ENCODE measurements at regions not wholly inside any gene's neighbourhood (a gene's known extent, or its start where the extent isn't known, plus 50 kb on each side); places are given as distances from the start of the nearest gene placed in this dataset.

- no peak for DNase-seq
Observed at GRCh38 chr6:28741363-28741762, 182.4 kb downstream of the TRIM27 start.

DNA sequence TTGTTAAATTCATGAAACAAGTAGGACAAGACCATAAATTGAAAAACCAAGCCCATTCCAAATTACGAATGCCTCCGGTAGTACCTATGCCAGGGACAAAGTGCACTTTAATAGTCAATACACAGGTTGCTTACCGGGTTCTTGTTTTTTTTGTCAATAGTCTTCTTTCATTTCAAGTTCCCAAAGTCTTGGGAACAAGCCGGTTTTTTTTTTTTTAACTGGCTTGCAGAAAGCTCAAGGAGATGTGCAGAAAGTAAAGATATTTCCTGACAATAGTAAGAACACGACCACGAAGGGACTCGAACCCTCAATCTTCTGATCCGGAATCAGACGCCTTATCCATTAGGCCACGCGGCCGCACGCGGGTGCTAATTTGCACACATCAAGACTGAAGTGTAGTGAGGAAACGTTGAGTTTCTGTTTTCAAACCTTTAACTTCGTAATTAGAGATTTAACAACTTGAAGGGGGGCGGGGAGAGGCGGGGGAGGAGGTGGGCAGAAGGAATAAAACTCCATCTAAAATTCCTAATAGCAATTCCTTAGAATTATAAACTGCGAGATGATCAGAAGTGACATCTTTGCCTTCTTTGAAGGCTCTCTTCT lies 181.0 kb downstream of the TRIM27 start:
- no peak for DNase-seq

DNA sequence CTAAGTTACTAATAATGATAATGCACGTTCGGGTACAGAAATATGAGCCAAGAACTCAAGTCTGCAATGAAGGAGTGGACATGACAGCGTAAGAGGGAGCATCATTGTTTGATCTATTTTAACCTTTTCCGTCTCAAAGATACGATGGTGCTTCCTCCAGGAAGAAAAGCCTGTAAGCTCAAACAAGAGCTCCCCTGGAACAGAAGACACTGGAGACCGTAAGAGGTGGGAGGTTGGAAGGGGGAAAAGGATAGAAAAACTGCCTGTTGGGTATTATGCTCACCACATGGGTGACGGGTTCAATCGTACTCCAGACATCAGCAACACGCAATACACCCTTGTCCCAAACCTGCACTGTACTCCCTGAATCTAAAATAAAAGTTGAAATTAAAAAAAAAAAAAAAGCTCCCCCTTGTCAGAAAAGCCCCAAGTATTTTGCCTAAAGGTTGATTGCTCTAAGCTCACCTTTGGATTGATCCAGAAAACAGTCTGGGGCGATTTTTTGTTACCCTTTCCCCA lies 180.5 kb downstream of the TRIM27 start:
- no peak for DNase-seq

GRCh38 chr6:28747083-28747630 lies 176.6 kb downstream of the TRIM27 start:
- no peak for DNase-seq

DNA sequence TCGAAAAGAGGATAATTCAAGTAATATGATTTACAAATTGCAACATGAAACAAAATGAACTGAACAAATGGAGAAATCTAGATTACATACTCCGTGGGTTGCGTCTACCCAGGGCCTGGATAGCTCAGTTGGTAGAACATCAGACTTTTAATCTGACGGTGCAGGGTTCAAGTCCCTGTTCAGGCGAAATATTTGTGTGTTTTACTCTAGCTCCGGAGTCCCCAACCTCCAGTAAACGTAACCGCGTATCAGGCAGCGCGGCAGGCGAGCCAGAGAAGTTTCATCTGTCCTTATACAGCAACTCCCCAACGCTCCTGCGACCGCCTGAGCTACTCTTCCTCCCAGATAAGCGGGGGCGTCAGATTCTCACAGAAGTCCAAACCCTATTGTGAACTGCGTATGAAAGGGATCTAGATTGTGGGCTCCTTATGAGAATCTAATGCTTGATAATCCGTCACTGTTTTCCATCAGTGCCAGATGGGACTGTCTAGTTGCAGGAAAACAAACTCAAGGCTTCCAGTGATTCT lies 176.1 kb downstream of the TRIM27 start:
- DNase-seq = no peak

- DNase-seq = no peak
Observed at GRCh38 chr6:28748192-28748591, 175.6 kb downstream of the TRIM27 start.

DNA sequence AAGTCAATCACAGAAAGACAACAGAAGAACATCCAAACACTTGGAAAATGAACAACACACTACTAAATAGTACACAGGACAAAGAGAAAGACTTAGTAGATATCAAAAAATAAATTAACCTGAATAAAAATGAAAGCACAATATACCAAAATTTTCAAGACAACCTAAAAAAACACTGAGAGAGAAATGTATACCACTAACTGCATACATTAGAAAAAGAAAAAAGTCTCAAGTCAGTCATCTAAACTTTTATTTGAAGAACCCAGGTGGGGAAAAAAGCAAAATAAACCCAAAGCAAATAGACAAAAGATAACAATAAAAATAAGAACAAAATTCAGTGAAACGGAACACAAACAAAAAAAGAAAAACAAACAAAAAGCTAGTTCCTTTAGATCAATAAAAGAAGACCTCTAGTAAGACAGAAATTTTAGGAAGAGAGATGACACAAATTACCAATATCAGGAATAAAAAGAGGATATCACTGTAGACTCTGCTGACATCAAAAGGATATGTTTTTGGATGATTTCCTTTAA lies 172.8 kb downstream of the TRIM27 start:
- no peak for DNase-seq

DNA sequence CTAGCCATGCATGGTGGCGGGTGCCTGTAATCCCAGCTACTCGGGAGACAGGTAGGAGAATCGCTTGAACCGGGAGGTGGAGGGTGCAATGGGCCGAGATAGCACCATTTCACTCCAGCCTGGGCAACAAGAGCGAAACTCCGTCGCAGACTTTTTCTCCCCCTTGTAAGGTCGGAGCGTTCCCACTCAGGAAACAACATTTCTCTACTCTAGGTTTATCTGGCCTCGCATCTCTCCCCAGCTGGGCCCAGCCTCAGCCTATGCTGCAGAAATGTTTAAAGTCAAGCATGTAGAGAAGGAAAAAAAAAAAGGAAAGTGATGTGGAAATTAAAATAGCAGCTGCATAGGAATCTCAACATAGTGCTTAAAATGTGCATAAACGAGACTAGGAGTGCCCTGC lies 172.3 kb downstream of the TRIM27 start:
- no peak for DNase-seq

DNA sequence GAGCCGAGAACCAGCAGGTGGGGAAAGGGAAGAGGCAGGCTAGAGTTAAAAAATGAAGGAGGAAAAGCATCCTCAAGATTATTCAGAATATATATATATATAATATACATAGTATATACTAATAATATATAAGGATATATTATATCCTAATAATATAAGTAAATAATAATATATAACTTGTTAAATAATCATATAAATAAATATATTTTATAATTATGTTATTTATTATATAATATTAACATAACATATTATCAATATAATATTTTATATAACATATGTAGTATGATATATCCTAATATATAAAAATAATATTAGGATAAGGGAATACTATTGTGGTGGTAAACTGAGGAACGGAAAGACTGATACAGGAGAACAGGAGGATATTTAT lies 171.8 kb downstream of the TRIM27 start:
- DNase-seq = no peak

- DNase-seq = no peak
Observed at GRCh38 chr6:28757429-28758045, 166.2 kb downstream of the TRIM27 start.

- DNase-seq = no peak
Observed at GRCh38 chr6:28758046-28758817, 165.6 kb downstream of the TRIM27 start.

GRCh38 chr6:28758818-28759235 lies 165.0 kb downstream of the TRIM27 start:
- no peak for DNase-seq

DNA sequence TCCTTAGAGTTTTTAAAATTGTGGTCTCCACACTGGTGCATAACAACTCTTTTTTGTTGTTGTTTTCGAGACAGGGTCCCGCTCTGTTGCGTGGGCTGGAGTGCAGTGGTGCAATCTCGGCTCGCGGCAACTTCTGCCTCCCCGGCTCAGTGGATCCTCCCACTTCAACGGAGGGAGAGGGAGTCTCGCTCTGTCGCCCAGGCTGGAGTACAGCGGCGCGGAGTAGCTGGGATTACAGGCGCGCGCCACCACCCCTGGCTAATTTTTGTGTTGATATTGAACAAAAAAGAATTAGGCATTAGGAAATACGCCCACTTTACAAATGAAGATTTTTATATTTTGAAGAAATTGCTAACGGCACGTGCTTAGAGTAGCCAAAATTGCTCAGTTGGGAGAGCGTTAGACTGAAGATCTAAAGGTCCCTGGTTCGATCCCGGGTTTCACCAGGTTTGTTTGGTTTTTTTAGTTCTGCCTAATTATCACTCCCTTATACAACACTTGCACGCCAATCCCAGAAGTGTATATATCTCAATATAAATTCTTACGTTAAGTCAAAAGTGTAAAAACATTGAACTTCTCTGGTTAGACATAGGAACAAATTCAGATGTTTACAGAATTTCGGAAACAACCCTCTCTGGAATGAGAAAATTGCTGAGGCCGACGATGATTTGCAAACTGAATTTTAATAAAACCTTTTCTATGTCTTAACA lies 159.6 kb downstream of the TRIM27 start:
- no peak for DNase-seq

DNA sequence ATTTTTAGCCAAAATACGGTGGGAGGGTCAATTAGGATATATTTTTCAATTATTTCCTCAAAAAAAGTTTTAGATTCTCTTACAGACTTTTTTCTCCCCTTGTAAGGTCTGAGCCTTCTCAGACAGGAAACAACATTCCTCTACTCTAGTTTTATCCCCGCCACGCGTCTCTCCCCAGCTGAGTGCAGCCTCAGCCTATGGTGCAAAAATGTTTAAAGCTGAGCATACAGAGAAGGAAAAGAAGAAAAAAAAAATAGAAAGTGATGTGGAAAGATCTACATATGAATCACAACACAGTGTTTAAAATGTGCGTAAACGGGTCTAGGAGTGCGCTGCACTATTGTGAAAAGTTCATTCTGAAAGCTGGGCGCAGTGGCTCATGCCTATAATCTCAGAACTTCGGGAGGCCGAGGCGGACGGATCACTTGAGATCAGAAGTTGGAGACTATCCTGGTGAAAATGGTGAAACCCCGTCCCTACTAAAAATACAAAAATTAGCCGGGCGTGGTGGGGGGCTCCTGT lies 159.0 kb downstream of the TRIM27 start:
- no peak for DNase-seq

- no peak for DNase-seq
Observed at GRCh38 chr6:28765978-28766351, 157.8 kb downstream of the TRIM27 start.

- DNase-seq = no peak
Observed at GRCh38 chr6:28766426-28766825, 157.4 kb downstream of the TRIM27 start.

GRCh38 chr6:28767133-28767532 lies 156.7 kb downstream of the TRIM27 start:
- no peak for DNase-seq

GRCh38 chr6:28767691-28768090 lies 156.1 kb downstream of the TRIM27 start:
- no peak for DNase-seq

DNA sequence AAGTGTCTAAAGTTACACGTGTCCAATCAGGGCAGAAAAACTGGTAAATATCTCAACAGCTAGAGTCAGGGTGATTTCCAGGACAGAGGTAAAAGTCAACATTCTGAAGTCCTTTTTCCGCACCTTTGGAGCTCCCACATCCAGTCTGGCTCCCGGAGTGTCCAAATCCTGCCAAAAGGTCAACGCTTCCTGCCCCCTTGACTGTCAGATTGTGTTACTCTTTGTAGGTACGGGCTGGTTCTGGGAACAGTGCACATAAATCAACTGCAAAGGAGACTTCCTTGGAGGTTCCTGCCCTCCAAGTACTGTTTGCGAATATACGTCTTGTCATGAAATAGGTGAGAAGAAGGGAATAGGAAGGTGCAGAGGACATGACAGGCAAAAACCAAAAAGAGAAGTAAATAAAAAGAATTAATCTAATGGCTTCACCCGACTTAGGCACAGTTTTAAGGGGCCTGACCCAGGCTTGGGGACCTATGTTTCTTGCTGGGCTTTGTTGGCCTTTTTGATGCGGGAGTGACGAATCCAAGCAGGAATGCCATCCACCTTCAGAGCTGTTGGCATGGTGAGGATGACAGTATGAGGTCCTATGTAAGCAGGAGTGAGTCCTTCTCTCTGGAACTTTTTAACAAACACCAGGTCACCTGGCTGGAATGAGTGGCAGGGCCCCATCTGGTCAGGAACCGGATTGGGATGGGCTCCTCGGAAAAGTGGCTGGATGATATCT lies 155.4 kb downstream of the TRIM27 start:
- DNase-seq = no peak

DNA sequence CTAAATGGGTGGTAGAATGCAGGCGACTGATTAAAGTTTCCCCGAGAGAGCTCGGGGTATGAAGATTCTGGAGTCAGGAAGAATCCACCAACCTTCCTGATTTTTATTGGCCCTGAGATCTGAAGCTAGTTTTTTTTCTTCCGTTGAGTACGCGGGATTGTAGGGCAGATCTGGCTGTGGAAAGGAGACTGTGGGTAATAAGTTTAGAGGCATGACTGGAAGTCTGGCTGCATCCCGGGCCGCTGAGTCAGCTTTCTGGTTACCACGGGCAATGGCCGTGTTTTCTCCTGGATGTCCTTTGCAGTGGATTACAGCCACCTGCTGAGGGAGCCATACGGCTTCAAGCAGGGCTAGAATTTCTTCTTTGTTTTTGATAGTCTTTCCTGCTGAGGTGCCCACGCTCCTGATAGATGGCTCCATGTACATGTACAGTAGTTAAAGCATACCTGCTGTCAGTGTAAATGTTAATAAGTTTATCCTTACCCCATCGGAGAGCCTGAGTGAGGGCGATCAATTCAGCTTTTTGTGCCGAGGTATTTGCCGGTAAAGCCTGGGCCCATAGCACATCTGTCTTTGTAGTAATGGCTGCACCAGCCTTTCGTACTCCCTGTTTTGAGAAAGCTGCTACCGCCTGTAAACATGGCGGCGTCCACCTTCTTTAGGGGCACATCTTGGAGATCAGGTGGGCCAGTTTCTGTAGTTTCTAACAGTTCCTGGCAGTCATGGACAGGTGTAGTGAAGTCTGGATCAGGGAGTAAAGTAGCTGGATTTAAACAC lies 154.0 kb downstream of the TRIM27 start:
- no peak for DNase-seq

GRCh38 chr6:28770732-28771131 lies 153.1 kb downstream of the TRIM27 start:
- no peak for DNase-seq

Data from activated naive CD4-positive, alpha-beta T cell treated with Interleukin-2 at 50 U/mL for 16 hours (primary cell).